GM12892 (cell line): ENCODE measurements at regions not wholly inside any gene's neighbourhood (a gene's known extent, or its start where the extent isn't known, plus 50 kb on each side); places are given as distances from the start of the nearest gene placed in this dataset.

ENCODE experiments used
- POLR2A ChIP-seq: IDR thresholded peaks from 2 replicates; pipeline ENCODE4 v1.6.1; 2011; ENCODE audit warnings: low read depth, low read length, control low read depth
- TAF1 ChIP-seq: IDR thresholded peaks from 2 replicates; pipeline ENCODE4 v1.6.1; 2011; ENCODE audit warnings: low read depth, mild to moderate bottlenecking, control low read depth, low read length, borderline replicate concordance

DNA sequence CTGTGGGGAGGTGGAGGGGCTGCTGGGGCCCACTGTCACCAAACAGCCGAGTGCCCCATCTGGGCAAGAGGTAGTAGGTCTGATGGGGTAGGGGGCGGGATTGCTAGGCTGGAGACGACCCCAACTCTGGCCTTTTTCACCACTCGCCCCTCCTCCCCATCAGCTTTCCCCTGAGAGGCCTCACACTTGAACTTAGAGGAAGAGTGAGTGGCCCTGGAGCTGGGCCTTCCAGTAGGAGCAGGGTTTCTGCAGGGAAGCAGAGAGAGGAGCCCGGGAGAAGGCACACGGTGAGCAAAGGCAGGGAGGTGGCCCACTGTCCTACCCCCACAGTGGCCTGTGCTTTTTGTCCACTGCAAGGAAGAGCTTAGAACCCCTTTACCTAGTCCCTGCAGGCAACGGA, 111.9 kb upstream of the WNT4 start:
- TF ChIP-seq POLR2A (no peak), TAF1 (no peak)
